ENCODE measurements at regions not wholly inside any gene's neighbourhood (a gene's known extent, or its start where the extent isn't known, plus 50 kb on each side); places are given as distances from the start of the nearest gene placed in this dataset.

DNA sequence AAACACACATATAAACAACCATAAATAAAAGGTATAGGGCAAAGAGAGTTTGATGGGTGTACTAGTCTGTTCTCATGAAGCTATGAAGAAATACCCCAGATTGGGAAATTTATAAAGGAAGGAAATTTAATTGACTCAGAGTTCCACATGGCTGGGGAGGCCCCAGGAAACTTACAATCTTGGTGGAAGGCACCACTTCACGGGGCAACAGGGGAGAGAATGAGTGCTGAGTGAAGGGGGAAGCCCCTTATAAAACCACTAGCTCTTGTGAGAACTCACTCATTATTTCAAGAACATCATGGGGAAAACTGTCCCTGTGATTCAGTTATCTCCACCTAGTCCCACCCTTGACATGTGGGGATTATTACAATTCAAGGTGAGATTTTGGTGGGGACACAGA is 385.9 kb upstream of the ANO5 start:
- no peak for DNase-seq
- in situ Hi-C loops (cut with HindIII; ENCODE audit: low pct_ligation_motif_present, low pct_unique_long_range_greater_than_20kb, low sequenced_read_pairs), result no loop called here

DNA sequence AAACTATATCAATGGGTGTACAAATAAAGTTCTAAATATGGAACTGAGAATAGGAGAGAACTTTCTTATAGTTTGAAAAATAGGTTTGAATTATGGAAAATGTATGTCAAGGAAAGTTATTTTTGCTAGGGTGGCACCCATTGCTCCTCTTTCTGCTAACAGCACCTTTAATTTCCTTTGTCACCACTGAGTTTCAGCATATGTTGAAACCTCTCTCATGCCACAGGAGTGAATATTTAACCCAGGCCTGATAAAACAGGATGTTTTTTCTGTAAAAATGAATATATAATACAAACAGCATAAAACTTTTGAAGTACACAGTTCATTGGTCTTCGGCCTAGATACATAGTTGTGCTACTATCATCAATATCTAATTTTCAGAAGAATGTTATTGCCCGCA is 385.5 kb upstream of the ANO5 start:
- no peak for DNase-seq
- in situ Hi-C loops (cut with HindIII; ENCODE audit: low pct_ligation_motif_present, low pct_unique_long_range_greater_than_20kb, low sequenced_read_pairs), result no loop called here

DNA sequence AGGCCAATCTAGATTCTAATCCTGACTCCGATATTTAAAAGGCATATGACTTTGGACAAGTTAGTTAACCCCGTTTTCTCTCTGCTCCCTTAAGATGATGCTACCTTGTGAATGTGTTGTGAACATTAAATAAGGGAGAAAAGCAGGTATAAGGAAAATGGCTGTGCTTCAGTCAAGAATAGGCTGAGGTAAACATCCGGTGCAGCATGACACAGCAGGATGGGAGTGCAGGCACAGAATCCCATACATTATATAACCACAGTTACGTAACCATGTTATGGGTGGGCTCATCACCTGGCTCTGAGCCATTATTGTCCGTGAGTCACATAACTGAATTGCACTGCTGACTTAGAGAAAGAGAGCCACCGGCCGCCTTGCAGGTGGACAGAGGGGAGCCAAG is 382.2 kb upstream of the ANO5 start:
- no peak for DNase-seq
- in situ Hi-C loops (cut with HindIII; ENCODE audit: low pct_ligation_motif_present, low pct_unique_long_range_greater_than_20kb, low sequenced_read_pairs), result no loop called here

- in situ Hi-C loops (cut with HindIII; ENCODE audit: low pct_ligation_motif_present, low pct_unique_long_range_greater_than_20kb, low sequenced_read_pairs), result no loop called here
- no peak for DNase-seq
Measured at GRCh38 chr11:21811572-21811971, 381.3 kb upstream of the ANO5 start.

DNA sequence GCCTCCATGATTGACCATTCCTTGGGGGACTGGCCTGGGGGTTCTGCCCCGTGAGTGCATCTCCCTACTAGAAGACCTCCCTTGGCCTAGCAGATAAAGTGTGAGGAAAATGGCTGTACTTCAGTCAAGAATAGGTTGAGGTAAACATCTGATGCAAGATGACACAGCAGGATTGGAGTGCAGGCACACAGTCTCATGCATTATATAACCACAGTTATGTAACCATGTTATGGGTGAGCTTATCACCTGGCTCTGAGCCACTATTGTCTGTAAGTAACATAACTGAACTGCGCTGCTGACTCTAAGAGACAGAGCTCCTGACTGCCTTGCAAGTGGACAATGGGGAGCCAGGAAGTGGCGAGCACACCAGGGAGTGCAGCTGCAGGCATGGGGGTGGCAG is 378.7 kb upstream of the ANO5 start:
- in situ Hi-C loops (cut with HindIII; ENCODE audit: low pct_ligation_motif_present, low pct_unique_long_range_greater_than_20kb, low sequenced_read_pairs), result no loop called here
- no peak for DNase-seq

GRCh38 chr11:21817696-21818095 is 375.2 kb upstream of the ANO5 start:
- in situ Hi-C loops (cut with HindIII; ENCODE audit: low pct_ligation_motif_present, low pct_unique_long_range_greater_than_20kb, low sequenced_read_pairs), result no loop called here
- no peak for DNase-seq

DNA sequence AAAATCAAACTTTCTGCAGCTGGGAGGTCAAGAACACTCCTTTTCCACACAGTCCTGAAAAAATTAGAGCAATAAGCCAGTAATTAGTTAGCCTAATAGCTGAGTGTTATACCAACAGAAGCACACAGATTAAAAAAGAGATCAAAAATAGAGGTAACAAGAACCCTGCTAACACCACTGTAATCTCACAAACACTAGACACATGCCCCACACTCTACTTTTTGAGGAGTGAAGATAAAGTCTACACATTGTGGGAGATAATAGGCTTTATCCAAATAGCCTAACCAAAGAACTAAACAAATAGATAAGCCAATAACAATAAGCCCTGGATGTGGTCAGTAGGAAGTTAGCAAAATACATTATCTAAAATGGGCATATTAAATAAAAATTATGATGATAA is 372.7 kb upstream of the ANO5 start:
- no peak for DNase-seq
- in situ Hi-C loops (cut with HindIII; ENCODE audit: low pct_ligation_motif_present, low pct_unique_long_range_greater_than_20kb, low sequenced_read_pairs), result no loop called here

DNA sequence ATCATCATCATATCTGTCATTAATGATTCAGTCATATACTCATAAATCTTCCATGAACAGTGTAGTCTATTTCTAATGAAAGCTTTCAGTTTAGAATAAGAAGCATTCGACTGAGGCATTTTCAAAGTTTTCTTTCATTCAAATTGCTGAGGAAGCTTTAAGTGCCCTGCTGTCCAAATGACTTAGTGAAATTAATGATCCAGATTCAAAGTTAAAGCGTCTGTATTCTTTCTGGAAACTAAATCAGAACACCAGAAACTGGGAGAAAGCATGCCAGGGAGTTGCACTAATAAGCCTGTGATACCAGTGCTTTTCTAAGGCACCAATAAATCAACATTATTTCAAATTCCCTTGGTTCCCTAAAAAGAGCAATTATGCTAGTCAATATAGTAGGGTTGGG is 367.8 kb upstream of the ANO5 start:
- DNase-seq, result no peak
- in situ Hi-C loops (cut with HindIII; ENCODE audit: low pct_ligation_motif_present, low pct_unique_long_range_greater_than_20kb, low sequenced_read_pairs), result no loop called here

- in situ Hi-C loops (cut with HindIII; ENCODE audit: low pct_ligation_motif_present, low pct_unique_long_range_greater_than_20kb, low sequenced_read_pairs), result no loop called here
- no peak for DNase-seq
Measured at GRCh38 chr11:21838427-21838826, 354.5 kb upstream of the ANO5 start.

DNA sequence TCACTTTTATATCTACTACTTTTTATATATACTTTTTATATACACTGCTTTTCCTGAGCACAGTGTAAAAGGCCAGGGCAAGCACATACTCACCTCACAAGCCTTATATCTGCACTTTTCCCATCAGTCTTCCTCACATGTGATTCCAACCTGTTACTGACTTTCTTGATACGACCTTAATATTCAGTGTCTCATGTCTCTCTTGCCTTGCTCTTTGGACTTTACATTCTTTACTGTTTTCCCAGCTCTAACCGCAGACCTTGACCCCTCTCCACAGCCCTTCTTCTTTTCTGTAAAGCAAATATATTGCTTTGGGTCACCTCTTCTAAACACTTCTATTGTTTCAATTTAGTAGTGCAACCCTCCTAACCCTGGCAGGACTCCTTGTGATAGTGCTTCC is 353.1 kb upstream of the ANO5 start:
- no peak for DNase-seq
- in situ Hi-C loops (cut with HindIII; ENCODE audit: low pct_ligation_motif_present, low pct_unique_long_range_greater_than_20kb, low sequenced_read_pairs), result no loop called here

- in situ Hi-C loops (cut with HindIII; ENCODE audit: low pct_ligation_motif_present, low pct_unique_long_range_greater_than_20kb, low sequenced_read_pairs), result no loop called here
- no peak for DNase-seq
Measured at GRCh38 chr11:21861314-21861713, 331.6 kb upstream of the ANO5 start.

GRCh38 chr11:21865541-21865940 is 327.3 kb upstream of the ANO5 start:
- no peak for DNase-seq
- in situ Hi-C loops (cut with HindIII; ENCODE audit: low pct_ligation_motif_present, low pct_unique_long_range_greater_than_20kb, low sequenced_read_pairs), result no loop called here

- in situ Hi-C loops (cut with HindIII; ENCODE audit: low pct_ligation_motif_present, low pct_unique_long_range_greater_than_20kb, low sequenced_read_pairs), result no loop called here
- no peak for DNase-seq
Measured at GRCh38 chr11:21866781-21867180, 326.1 kb upstream of the ANO5 start.

DNA sequence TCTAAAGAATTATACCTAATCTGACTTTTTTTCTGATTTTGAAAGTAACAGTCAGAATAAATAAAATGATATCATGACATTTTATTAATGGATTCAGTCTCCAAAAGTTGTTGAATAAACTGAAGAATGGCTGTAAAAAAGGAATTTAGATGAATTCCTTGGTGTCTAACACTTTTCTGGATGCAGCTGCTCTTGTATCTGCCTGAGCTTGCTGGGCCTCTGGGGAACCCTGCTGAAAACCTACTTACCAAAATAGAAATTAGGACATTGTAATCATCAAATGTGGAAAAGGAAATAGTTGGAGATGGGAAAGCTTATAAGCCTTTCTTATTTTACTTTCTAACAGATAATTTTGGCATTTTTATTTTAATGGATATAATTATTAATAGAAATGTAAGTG is 315.7 kb upstream of the ANO5 start:
- in situ Hi-C loops (cut with HindIII; ENCODE audit: low pct_ligation_motif_present, low pct_unique_long_range_greater_than_20kb, low sequenced_read_pairs), result no loop called here
- DNase-seq, result no peak

DNA sequence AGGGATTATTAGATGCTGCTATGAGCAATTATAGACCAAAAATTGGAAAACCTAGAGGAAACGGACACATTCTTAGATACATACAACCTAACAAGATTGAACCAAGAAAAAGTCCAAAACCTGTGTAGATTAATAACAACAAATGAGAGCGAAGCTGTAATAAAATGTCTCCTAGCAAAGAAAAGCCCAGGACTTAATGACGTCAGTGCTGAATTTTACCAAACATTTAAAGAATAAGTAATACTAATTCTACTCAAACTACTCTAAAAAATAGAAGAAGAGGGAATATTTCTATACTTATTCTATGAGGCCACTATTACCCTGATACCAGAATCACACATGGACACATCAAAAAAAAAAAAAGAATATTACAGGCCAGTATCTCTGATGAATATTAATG is 309.5 kb upstream of the ANO5 start:
- in situ Hi-C loops (cut with HindIII; ENCODE audit: low pct_ligation_motif_present, low pct_unique_long_range_greater_than_20kb, low sequenced_read_pairs), result no loop called here
- DNase-seq, result no peak

DNA sequence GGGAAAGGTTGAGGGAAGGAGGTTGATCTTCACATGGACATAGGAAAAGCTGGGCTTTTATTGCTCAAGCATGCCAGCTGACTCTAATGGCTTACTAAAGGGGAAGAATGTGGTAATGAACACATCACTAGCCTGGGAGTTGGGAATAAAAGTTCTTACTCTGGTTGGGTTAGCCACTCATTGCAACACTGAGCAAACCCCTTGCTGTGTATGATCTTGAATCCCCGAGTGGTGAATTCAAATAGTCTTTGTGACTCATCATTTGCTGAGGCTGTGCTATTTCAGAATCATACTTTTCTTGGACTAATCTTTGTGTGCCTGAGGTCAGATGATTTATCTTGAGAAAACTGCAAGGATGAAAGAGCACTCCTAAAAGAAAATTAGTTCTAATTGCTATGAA is 304.1 kb upstream of the ANO5 start:
- in situ Hi-C loops (cut with HindIII; ENCODE audit: low pct_ligation_motif_present, low pct_unique_long_range_greater_than_20kb, low sequenced_read_pairs), result no loop called here

GRCh38 chr11:21892736-21893564 is 299.9 kb upstream of the ANO5 start:
- in situ Hi-C loops (cut with HindIII; ENCODE audit: low pct_ligation_motif_present, low pct_unique_long_range_greater_than_20kb, low sequenced_read_pairs), result no loop called here
- DNase-seq, result no peak

More for the DNA sequence above, 304.1 kb upstream of the ANO5 start:
- DNase-seq, result no peak

- no peak for DNase-seq
- in situ Hi-C loops (cut with HindIII; ENCODE audit: low pct_ligation_motif_present, low pct_unique_long_range_greater_than_20kb, low sequenced_read_pairs), result no loop called here
Measured at GRCh38 chr11:21893565-21893867, 299.4 kb upstream of the ANO5 start.

- in situ Hi-C loops (cut with HindIII; ENCODE audit: low pct_ligation_motif_present, low pct_unique_long_range_greater_than_20kb, low sequenced_read_pairs), result no loop called here
- no peak for DNase-seq
Measured at GRCh38 chr11:21894492-21894891, 298.4 kb upstream of the ANO5 start.

DNA sequence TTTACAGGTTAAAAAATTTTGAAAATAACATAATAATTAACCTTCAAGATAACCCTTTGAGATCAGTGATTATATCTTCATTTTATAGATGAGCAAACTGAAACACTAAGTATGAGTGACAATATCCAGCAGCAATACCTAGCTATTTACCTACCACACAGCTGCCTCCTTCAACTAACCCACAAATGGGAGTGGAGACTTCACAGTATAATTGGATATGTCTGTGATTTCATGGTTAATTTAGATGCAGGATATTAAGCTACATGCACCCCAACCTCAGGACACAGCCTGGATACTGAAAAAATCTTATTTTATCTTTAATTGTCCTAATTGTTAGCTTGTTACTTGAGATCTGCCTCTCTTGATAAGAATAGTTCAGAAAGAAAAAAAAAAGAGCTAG is 297.2 kb upstream of the ANO5 start:
- in situ Hi-C loops (cut with HindIII; ENCODE audit: low pct_ligation_motif_present, low pct_unique_long_range_greater_than_20kb, low sequenced_read_pairs), result no loop called here
- no peak for DNase-seq

GRCh38 chr11:21896216-21896615 is 296.7 kb upstream of the ANO5 start:
- in situ Hi-C loops (cut with HindIII; ENCODE audit: low pct_ligation_motif_present, low pct_unique_long_range_greater_than_20kb, low sequenced_read_pairs), result no loop called here
- no peak for DNase-seq

Measured in ACHN (cell line).